GM18907 (cell line): ENCODE measurements at regions not wholly inside any gene's neighbourhood (a gene's known extent, or its start where the extent isn't known, plus 50 kb on each side); places are given as distances from the start of the nearest gene placed in this dataset.

ENCODE experiments used
- ATAC-seq: cut with Tn5 transposase; IDR thresholded peaks from one replicate; pipeline ENCODE4 v1.9.1; 2021; ENCODE audit warnings: mild to moderate bottlenecking, moderate library complexity; ENCODE audit not compliant: unreplicated experiment

GRCh38 chr2:195606179-195606578 lies 50.8 kb upstream of the SLC39A10 start:
- no peak for ATAC-seq

GRCh38 chr2:195604706-195605105 lies 52.3 kb upstream of the SLC39A10 start:
- no peak for ATAC-seq

GRCh38 chr2:195603998-195604397 lies 53.0 kb upstream of the SLC39A10 start:
- ATAC-seq, result no peak

GRCh38 chr2:195603408-195603807 lies 53.6 kb upstream of the SLC39A10 start:
- ATAC-seq, result no peak

GRCh38 chr2:195602687-195603086 lies 54.3 kb upstream of the SLC39A10 start:
- no peak for ATAC-seq

- ATAC-seq, result no peak
These were observed 55.7 kb upstream of the SLC39A10 start for GRCh38 chr2:195601361-195601760.

GRCh38 chr2:195600778-195601177 lies 56.2 kb upstream of the SLC39A10 start:
- ATAC-seq, result no peak

- ATAC-seq, result no peak
These were observed 60.2 kb upstream of the SLC39A10 start for GRCh38 chr2:195596840-195597239.

- ATAC-seq, result no peak
These were observed 61.2 kb upstream of the SLC39A10 start for GRCh38 chr2:195595825-195596224.

- no peak for ATAC-seq
These were observed 61.9 kb upstream of the SLC39A10 start for GRCh38 chr2:195594919-195595694.

- ATAC-seq, result peak; percentile 60
These were observed 62.8 kb upstream of the SLC39A10 start for GRCh38 chr2:195594248-195594647.

GRCh38 chr2:195592105-195592504 lies 64.9 kb upstream of the SLC39A10 start:
- no peak for ATAC-seq

- ATAC-seq, result no peak
These were observed 66.2 kb upstream of the SLC39A10 start for GRCh38 chr2:195590861-195591205.

GRCh38 chr2:195590199-195590860 lies 66.7 kb upstream of the SLC39A10 start:
- ATAC-seq, result no peak

GRCh38 chr2:195587966-195588365 lies 69.1 kb upstream of the SLC39A10 start:
- ATAC-seq, result no peak

GRCh38 chr2:195586062-195586714 lies 70.8 kb upstream of the SLC39A10 start:
- no peak for ATAC-seq

- no peak for ATAC-seq
These were observed 74.8 kb upstream of the SLC39A10 start for GRCh38 chr2:195582188-195582587.

GRCh38 chr2:195579776-195580555 lies 77.1 kb upstream of the SLC39A10 start:
- peak; percentile 56 for ATAC-seq

GRCh38 chr2:195575879-195576401 lies 81.1 kb upstream of the SLC39A10 start:
- ATAC-seq, result peak; percentile 89

- no peak for ATAC-seq
These were observed 82.0 kb upstream of the SLC39A10 start for GRCh38 chr2:195575016-195575415.

GRCh38 chr2:195574312-195574711 lies 82.7 kb upstream of the SLC39A10 start:
- ATAC-seq, result no peak
